ENCODE measurements at regions not wholly inside any gene's neighbourhood (a gene's known extent, or its start where the extent isn't known, plus 50 kb on each side); places are given as distances from the start of the nearest gene placed in this dataset.

DNA sequence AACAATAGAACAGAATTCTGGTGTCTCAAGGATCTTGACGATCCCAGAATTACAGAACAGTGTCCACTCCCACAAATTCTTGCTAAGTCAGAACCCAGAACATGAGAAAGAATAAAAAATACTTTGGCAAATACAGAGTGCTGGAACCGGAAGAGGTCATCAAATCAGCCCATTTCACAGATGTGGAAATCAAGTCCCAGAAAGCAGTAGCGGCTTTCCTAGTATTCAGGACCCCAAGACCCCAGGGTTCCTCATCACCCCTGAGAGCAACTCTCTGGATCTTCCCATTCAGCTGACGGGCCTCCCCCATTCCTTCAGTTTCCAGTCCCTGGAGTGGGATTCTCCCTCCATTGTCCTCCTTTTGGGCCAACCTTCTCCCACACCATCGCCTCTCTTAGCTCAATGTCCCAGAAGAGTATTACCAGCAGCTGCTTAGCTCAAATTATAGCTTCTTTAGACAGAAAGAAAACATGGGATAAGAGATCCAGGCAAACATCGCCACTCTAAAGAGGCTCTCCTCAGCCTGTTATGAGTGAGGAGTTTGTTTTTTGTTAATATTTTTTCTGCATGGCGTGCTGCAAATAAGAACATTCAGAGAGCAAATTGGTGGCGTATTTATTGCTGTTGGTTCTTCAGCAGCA lies 268.3 kb downstream of the MN1 start:
- Histone ChIP-seq H3K4me1 (no peaks in the 10 kb centered on the region), H3K27ac (no peak overlapping the region), H3K4me3 (no peak overlapping the region), H3K36me3 (no peaks in the 10 kb centered on the region), H3K27me3 (no peaks in the 10 kb centered on the region), H3K9me3 (no peaks in the 10 kb centered on the region)
- TF ChIP-seq, protein P1, sequence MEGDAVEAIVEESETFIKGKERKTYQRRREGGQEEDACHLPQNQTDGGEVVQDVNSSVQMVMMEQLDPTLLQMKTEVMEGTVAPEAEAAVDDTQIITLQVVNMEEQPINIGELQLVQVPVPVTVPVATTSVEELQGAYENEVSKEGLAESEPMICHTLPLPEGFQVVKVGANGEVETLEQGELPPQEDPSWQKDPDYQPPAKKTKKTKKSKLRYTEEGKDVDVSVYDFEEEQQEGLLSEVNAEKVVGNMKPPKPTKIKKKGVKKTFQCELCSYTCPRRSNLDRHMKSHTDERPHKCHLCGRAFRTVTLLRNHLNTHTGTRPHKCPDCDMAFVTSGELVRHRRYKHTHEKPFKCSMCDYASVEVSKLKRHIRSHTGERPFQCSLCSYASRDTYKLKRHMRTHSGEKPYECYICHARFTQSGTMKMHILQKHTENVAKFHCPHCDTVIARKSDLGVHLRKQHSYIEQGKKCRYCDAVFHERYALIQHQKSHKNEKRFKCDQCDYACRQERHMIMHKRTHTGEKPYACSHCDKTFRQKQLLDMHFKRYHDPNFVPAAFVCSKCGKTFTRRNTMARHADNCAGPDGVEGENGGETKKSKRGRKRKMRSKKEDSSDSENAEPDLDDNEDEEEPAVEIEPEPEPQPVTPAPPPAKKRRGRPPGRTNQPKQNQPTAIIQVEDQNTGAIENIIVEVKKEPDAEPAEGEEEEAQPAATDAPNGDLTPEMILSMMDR (IDR thresholded peaks at IDR 0.05), result no peak
- TF ChIP-seq POLR2A (IDR thresholded peaks at IDR 0.05), result no peak
- DNase-seq, result no peak

DNA sequence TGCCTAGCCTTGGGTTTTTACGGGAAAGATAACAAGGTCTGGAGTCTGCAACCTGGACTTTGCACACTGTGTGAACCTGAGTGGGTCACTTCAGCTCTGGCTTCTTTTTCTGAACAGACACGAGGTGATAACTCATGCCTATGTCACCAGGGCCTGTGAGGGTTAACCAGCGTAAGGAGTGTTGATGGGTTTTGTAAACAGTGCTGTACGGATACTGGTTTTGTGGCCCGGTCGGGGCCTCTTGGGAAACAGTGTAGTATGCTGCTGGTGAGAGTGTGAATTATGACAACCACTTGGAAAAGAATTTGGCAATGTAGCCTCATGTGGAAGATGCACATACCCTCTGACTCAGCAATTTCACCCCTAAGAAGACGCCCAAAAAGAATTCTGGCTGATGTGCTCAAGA lies 266.8 kb downstream of the MN1 start:
- Histone ChIP-seq H3K27ac (no peak overlapping the region), H3K36me3 (no peaks in the 10 kb centered on the region), H3K9me3 (no peaks in the 10 kb centered on the region), H3K4me1 (no peaks in the 10 kb centered on the region), H3K27me3 (no peaks in the 10 kb centered on the region), H3K4me3 (no peak overlapping the region)
- TF ChIP-seq POLR2A (IDR thresholded peaks at IDR 0.05), result no peak
- TF ChIP-seq, protein P1 (IDR thresholded peaks at IDR 0.05), result no peak
- DNase-seq, result no peak

GRCh38 chr22:27535452-27535851 lies 266.1 kb downstream of the MN1 start:
- no peaks in the 10 kb centered on the region for H3K36me3 ChIP-seq
- H3K27me3 ChIP-seq, result no peaks in the 10 kb centered on the region
- H3K4me3 ChIP-seq, result no peak overlapping the region
- no peak overlapping the region for H3K27ac ChIP-seq
- no peak for DNase-seq
- no peak for TF ChIP-seq POLR2A (IDR thresholded peaks at IDR 0.05)
- TF ChIP-seq, protein P1 (IDR thresholded peaks at IDR 0.05), result no peak
- H3K9me3 ChIP-seq, result no peaks in the 10 kb centered on the region
- no peaks in the 10 kb centered on the region for H3K4me1 ChIP-seq

GRCh38 chr22:27537501-27537900 lies 264.1 kb downstream of the MN1 start:
- Histone ChIP-seq H3K27me3 (no peaks in the 10 kb centered on the region), H3K4me1 (no peaks in the 10 kb centered on the region), H3K36me3 (no peaks in the 10 kb centered on the region), H3K4me3 (no peak overlapping the region), H3K9me3 (no peaks in the 10 kb centered on the region), H3K27ac (no peak overlapping the region)
- no peak for DNase-seq
- no peak for TF ChIP-seq POLR2A (IDR thresholded peaks at IDR 0.05)
- TF ChIP-seq, protein P1 (IDR thresholded peaks at IDR 0.05), result no peak

DNA sequence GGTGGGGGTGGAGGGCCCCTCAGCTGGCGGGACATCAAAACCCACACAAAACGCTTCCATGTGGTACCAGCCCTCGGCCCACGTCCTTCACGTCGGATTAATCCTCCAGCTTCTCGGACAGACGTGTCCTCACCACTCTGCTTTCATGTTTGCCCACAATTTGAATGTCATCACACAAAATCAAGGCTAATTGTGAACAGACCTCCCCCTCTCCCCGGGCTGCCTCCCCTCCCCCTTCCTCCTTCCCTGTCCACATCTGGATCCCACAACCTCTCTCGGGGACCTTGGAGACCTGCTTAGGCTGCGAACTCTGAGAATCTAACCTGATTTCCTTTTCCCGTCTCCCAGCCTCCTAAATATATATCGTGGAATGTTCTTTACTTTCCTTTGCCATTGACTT lies 262.9 kb downstream of the MN1 start:
- H3K36me3 ChIP-seq, result no peaks in the 10 kb centered on the region
- no peak for DNase-seq

More for the DNA sequence above, 262.9 kb downstream of the MN1 start:
- Histone ChIP-seq H3K4me1 (no peaks in the 10 kb centered on the region), H3K4me3 (no peak overlapping the region), H3K9me3 (no peaks in the 10 kb centered on the region), H3K27me3 (no peaks in the 10 kb centered on the region), H3K27ac (no peak overlapping the region)
- TF ChIP-seq POLR2A (IDR thresholded peaks at IDR 0.05), result no peak
- TF ChIP-seq, protein P1 (IDR thresholded peaks at IDR 0.05), result no peak

All from Peyer's patch (tissue), 4 donors.